ENCODE measurements at regions not wholly inside any gene's neighbourhood (a gene's known extent, or its start where the extent isn't known, plus 50 kb on each side); places are given as distances from the start of the nearest gene placed in this dataset.

DNA sequence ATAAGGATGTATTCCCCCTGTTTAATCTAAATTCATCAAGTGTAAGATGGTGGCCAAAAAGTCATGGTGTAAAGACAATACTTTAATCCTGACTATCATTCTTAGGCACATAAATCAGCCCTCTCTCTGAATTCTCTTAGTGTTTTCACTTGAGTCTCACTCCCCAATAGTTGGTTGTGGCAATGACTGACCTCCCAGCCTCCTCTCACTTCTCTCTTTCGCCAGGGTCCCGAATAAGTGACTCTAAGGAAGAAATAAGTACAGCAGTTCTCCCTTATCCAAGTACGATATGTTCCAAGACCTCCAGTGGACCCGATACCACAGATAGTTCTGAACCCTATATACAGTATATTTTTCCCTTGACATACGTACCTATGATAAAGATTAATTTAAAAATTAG is 335.3 kb downstream of the MAF start:
- DNase-seq (ENCODE audit: low read depth): no peak

DNA sequence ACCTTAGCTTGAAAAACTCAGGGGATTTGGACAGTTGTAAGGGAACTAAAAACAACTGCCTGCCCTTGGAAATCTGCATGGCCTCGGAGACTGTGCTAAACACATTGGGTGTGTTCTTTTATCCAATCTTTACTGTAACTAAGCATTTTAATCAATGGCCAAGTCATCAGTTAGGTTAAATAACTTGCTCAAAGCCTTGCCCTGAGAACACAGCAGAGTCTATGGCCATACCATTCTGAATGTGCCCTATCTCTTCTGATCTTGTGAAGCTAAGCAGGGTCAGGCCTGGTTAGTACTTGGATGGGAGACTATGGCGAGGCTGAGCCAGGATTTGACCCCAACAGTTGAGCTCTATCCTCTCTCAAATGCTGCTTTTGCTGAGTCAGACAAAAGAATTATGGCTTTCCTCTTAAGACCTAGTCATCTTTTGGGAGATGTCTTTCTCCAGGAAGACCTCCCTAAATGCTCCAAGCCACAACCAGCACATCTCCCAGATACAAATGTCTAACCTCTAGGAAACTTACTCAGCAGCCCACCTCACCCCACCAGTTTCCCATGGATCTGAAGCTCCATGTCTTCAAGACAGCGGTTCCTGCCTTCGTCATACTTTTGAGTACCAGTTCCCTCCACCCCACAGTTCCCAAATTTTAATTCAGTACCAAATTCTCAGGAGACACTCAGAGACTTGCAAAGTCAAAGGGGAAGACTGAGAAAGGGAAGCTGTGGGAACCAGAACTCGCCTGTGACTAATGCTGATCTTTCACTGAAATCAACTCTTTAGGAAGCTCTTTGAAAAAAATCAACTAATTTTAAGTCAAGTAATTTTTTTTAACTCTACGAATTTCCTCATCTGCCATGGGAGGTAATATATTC is 336.1 kb downstream of the MAF start:
- DNase-seq (ENCODE audit: low read depth): no peak

GRCh38 chr16:79263425-79263824 is 337.1 kb downstream of the MAF start:
- no peak for DNase-seq (ENCODE audit: low read depth)
